ENCODE measurements at regions not wholly inside any gene's neighbourhood (a gene's known extent, or its start where the extent isn't known, plus 50 kb on each side); places are given as distances from the start of the nearest gene placed in this dataset.

GRCh38 chr1:191888996-191889622 lies 269.2 kb upstream of the RGS18 start:
- DNase-seq: no peak

GRCh38 chr1:191889623-191890003 lies 268.6 kb upstream of the RGS18 start:
- DNase-seq: no peak

GRCh38 chr1:191890433-191891088 lies 267.7 kb upstream of the RGS18 start:
- DNase-seq: no peak

GRCh38 chr1:191892716-191893115 lies 265.5 kb upstream of the RGS18 start:
- no peak for DNase-seq

GRCh38 chr1:191895049-191895448 lies 263.2 kb upstream of the RGS18 start:
- no peak for DNase-seq

GRCh38 chr1:191895462-191896058 lies 262.7 kb upstream of the RGS18 start:
- DNase-seq: no peak

GRCh38 chr1:191897134-191897533 lies 261.1 kb upstream of the RGS18 start:
- no peak for DNase-seq

- DNase-seq: no peak
Measured at GRCh38 chr1:191901651-191902050, 256.6 kb upstream of the RGS18 start.

GRCh38 chr1:191904991-191905390 lies 253.3 kb upstream of the RGS18 start:
- no peak for DNase-seq

- DNase-seq: no peak
Measured at GRCh38 chr1:191905781-191906180, 252.5 kb upstream of the RGS18 start.

GRCh38 chr1:191907121-191907520 lies 251.1 kb upstream of the RGS18 start:
- DNase-seq: no peak

- DNase-seq: no peak
Measured at GRCh38 chr1:191910245-191910644, 248.0 kb upstream of the RGS18 start.

- no peak for DNase-seq
Measured at GRCh38 chr1:191912517-191912916, 245.7 kb upstream of the RGS18 start.

- no peak for DNase-seq
Measured at GRCh38 chr1:191913260-191913977, 244.8 kb upstream of the RGS18 start.

- no peak for DNase-seq
Measured at GRCh38 chr1:191929383-191929782, 228.9 kb upstream of the RGS18 start.

- no peak for DNase-seq
Measured at GRCh38 chr1:191943684-191944083, 214.6 kb upstream of the RGS18 start.

GRCh38 chr1:191953526-191953925 lies 204.7 kb upstream of the RGS18 start:
- no peak for DNase-seq

GRCh38 chr1:191959856-191960255 lies 198.4 kb upstream of the RGS18 start:
- DNase-seq: no peak

GRCh38 chr1:191963286-191963685 lies 195.0 kb upstream of the RGS18 start:
- DNase-seq: no peak

GRCh38 chr1:191963781-191964455 lies 194.3 kb upstream of the RGS18 start:
- DNase-seq: no peak

GRCh38 chr1:191969290-191969689 lies 189.0 kb upstream of the RGS18 start:
- DNase-seq: no peak

- DNase-seq: no peak
Measured at GRCh38 chr1:191970116-191970515, 188.1 kb upstream of the RGS18 start.

All from nucleus accumbens (tissue), 56 donors.